ENCODE measurements at regions not wholly inside any gene's neighbourhood (a gene's known extent, or its start where the extent isn't known, plus 50 kb on each side); places are given as distances from the start of the nearest gene placed in this dataset.

- Mint-ChIP-seq H3K9me3 (ENCODE audit: unreplicated experiment) (no peaks in the 10 kb centered on the region), H3K27ac (ENCODE audit: unreplicated experiment) (no peak overlapping the region), H3K27me3 (ENCODE audit: unreplicated experiment) (peaks cover 16% of the 10 kb centered on the region), H3K4me1 (ENCODE audit: unreplicated experiment) (no peaks in the 10 kb centered on the region), H3K4me3 (ENCODE audit: unreplicated experiment) (no peak overlapping the region), H3K36me3 (ENCODE audit: unreplicated experiment) (no peaks in the 10 kb centered on the region)
- DNase-seq (ENCODE audit: extremely low spot score, unreplicated experiment) = no peak
- no peak for TF ChIP-seq CTCF (IDR thresholded peaks at IDR 0.05)
Measured at GRCh38 chr1:38529391-38529790, 330.2 kb downstream of the RRAGC start.

- DNase-seq (ENCODE audit: extremely low spot score, unreplicated experiment) = no peak
- TF ChIP-seq CTCF (IDR thresholded peaks at IDR 0.05) = no peak
- H3K27ac Mint-ChIP-seq (ENCODE audit: unreplicated experiment) = no peak overlapping the region
- H3K9me3 Mint-ChIP-seq (ENCODE audit: unreplicated experiment) = no peaks in the 10 kb centered on the region
- peaks cover 19% of the 10 kb centered on the region for H3K27me3 Mint-ChIP-seq (ENCODE audit: unreplicated experiment)
- H3K36me3 Mint-ChIP-seq (ENCODE audit: unreplicated experiment) = no peaks in the 10 kb centered on the region
- no peak overlapping the region for H3K4me3 Mint-ChIP-seq (ENCODE audit: unreplicated experiment)
- no peaks in the 10 kb centered on the region for H3K4me1 Mint-ChIP-seq (ENCODE audit: unreplicated experiment)
Measured at GRCh38 chr1:38528623-38529022, 330.9 kb downstream of the RRAGC start.

DNA sequence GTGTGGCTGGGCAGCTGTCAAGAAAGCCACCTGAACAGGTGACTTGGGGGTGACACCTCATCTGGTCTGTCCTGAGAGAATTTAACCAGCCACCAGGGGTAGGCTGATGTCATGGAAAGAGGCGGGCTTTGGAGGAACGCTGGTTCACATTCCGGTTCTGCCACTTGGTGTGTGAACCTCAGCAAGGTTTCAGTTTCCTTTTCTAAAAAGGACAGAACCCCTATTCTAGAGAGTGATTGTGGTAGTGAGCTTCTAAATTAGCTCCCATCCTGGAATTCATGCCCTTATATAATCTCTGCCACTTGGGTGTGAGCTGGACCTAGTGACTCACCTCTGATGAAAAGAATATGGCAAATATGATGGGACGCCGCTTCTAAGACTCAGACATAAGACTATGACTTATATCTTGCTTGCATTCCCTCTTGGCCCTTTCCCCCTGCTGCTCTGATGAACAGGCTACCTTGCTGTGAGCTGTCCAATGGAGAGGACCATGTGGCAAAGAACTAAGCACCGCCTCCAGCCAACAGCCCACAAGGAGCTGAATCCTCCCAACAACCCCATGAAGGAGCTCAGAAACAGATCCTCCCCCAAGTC lies 332.1 kb downstream of the RRAGC start:
- no peak for DNase-seq (ENCODE audit: extremely low spot score, unreplicated experiment)
- H3K9me3 Mint-ChIP-seq (ENCODE audit: unreplicated experiment) = no peaks in the 10 kb centered on the region
- no peak overlapping the region for H3K27ac Mint-ChIP-seq (ENCODE audit: unreplicated experiment)
- H3K4me1 Mint-ChIP-seq (ENCODE audit: unreplicated experiment) = no peaks in the 10 kb centered on the region
- no peak overlapping the region for H3K4me3 Mint-ChIP-seq (ENCODE audit: unreplicated experiment)
- H3K36me3 Mint-ChIP-seq (ENCODE audit: unreplicated experiment) = no peaks in the 10 kb centered on the region
- peaks cover 24% of the 10 kb centered on the region for H3K27me3 Mint-ChIP-seq (ENCODE audit: unreplicated experiment)
- TF ChIP-seq CTCF (IDR thresholded peaks at IDR 0.05) = no peak

DNA sequence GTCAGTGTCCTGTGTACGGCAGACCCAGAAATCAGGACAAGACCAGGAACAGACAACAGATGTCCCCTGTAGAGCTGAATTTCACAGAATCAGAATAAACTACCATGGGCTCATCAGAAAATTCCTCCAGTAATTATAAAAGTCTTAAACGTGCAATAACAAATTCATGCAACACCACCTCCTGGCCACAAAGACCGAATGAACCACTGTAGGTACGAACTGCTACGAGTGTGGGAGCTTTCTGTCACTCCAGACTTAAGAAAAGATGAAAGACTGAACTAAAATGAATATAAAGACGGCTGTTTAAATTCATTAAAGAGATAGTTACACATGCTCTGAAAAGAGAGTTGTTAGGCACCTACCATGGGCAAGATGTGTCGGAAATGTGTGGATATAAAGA lies 333.5 kb downstream of the RRAGC start:
- Mint-ChIP-seq H3K4me1 (ENCODE audit: unreplicated experiment) (no peaks in the 10 kb centered on the region), H3K9me3 (ENCODE audit: unreplicated experiment) (no peaks in the 10 kb centered on the region), H3K36me3 (ENCODE audit: unreplicated experiment) (no peaks in the 10 kb centered on the region), H3K27ac (ENCODE audit: unreplicated experiment) (no peak overlapping the region), H3K27me3 (ENCODE audit: unreplicated experiment) (peaks cover 24% of the 10 kb centered on the region), H3K4me3 (ENCODE audit: unreplicated experiment) (no peak overlapping the region)
- no peak for TF ChIP-seq CTCF (IDR thresholded peaks at IDR 0.05)
- DNase-seq (ENCODE audit: extremely low spot score, unreplicated experiment) = no peak

DNA sequence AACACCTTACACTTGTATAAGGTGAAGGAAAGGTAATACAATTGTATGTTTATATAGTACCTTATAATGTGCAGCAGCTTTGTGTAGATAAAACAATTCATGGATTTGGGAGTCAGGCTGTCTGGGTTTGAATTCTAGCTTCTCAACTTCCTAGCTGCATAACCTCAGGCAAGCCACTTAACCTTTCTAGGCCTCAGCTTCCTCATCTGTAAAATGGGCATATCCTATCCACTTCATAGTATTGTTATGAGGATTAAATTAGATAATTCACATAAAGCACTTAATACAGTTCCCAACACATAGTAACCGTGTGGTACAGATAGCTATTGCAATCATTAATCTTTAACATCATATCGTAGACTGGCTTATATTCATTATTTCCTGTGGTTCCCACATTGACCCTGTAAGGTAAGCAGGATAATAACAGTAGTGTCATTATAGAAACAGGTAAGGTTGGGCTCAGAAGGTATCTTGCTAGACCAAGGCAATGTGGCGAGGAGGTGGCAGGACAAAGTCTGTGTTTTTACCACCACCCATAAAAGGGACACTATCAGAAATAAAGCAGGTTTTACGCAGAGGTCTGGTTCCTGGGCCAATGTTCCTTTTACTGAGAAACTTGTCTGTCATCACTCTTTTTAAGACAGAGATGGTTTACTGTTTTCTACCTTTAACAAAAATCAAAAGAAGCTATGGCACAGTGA lies 334.1 kb downstream of the RRAGC start:
- Mint-ChIP-seq H3K27ac (ENCODE audit: unreplicated experiment) (no peak overlapping the region), H3K9me3 (ENCODE audit: unreplicated experiment) (no peaks in the 10 kb centered on the region), H3K4me1 (ENCODE audit: unreplicated experiment) (no peaks in the 10 kb centered on the region), H3K36me3 (ENCODE audit: unreplicated experiment) (no peaks in the 10 kb centered on the region), H3K27me3 (ENCODE audit: unreplicated experiment) (peaks cover 24% of the 10 kb centered on the region), H3K4me3 (ENCODE audit: unreplicated experiment) (no peak overlapping the region)
- DNase-seq (ENCODE audit: extremely low spot score, unreplicated experiment) = no peak
- no peak for TF ChIP-seq CTCF (IDR thresholded peaks at IDR 0.05)

Data from osteocyte (in vitro differentiated cells).